ENCODE measurements at regions not wholly inside any gene's neighbourhood (a gene's known extent, or its start where the extent isn't known, plus 50 kb on each side); places are given as distances from the start of the nearest gene placed in this dataset.
"Not testable (repeated sequence)": the region's sequence is repeated elsewhere in the genome, so short reads cannot be mapped to it uniquely, and the experiment has no call there.

DNA sequence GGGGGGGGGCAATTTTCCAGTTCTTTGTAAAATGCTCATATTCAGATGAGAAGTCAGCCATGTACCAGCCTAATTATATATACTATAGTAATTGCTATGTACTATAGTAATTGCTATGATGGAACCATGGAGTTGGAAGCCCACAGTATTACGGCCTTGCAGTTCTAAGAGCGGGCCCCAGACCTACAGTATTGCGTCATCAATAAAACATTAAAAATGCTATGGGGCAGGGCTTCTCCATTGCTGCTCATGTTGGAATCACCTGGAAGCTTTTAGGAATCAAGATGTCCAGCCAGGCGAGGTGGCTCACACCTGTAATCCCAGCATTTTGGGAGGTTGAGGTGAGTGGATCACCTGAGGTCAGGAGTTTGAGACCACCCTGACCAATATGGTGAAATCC lies 443.7 kb upstream of the GRM7 start:
- POLR2A ChIA-PET: no interaction called here
- CTCF ChIA-PET: interaction anchor here (0.9 kb wide), 1 partner anchor 61 kb away, joined by 3 read pairs; no protein-coding TSS in a partner anchor
- TF ChIP-seq, protein P1, sequence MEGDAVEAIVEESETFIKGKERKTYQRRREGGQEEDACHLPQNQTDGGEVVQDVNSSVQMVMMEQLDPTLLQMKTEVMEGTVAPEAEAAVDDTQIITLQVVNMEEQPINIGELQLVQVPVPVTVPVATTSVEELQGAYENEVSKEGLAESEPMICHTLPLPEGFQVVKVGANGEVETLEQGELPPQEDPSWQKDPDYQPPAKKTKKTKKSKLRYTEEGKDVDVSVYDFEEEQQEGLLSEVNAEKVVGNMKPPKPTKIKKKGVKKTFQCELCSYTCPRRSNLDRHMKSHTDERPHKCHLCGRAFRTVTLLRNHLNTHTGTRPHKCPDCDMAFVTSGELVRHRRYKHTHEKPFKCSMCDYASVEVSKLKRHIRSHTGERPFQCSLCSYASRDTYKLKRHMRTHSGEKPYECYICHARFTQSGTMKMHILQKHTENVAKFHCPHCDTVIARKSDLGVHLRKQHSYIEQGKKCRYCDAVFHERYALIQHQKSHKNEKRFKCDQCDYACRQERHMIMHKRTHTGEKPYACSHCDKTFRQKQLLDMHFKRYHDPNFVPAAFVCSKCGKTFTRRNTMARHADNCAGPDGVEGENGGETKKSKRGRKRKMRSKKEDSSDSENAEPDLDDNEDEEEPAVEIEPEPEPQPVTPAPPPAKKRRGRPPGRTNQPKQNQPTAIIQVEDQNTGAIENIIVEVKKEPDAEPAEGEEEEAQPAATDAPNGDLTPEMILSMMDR (IDR thresholded peaks at IDR 0.05; ENCODE audit: control extremely low read depth, extremely low read depth, low read depth, missing control alignments): no peak
- DNase-seq (ENCODE audit: extremely low spot score): no peak

GRCh38 chr3:6418485-6418884 lies 442.4 kb upstream of the GRM7 start:
- POLR2A ChIA-PET: no interaction called here
- TF ChIP-seq, protein P1 (IDR thresholded peaks at IDR 0.05; ENCODE audit: control extremely low read depth, extremely low read depth, low read depth, missing control alignments): no peak
- CTCF ChIA-PET: interaction anchor here (0.8 kb wide), 1 partner anchor 10 kb away, joined by 3 read pairs; no protein-coding TSS in a partner anchor
- no peak for DNase-seq (ENCODE audit: extremely low spot score)

DNA sequence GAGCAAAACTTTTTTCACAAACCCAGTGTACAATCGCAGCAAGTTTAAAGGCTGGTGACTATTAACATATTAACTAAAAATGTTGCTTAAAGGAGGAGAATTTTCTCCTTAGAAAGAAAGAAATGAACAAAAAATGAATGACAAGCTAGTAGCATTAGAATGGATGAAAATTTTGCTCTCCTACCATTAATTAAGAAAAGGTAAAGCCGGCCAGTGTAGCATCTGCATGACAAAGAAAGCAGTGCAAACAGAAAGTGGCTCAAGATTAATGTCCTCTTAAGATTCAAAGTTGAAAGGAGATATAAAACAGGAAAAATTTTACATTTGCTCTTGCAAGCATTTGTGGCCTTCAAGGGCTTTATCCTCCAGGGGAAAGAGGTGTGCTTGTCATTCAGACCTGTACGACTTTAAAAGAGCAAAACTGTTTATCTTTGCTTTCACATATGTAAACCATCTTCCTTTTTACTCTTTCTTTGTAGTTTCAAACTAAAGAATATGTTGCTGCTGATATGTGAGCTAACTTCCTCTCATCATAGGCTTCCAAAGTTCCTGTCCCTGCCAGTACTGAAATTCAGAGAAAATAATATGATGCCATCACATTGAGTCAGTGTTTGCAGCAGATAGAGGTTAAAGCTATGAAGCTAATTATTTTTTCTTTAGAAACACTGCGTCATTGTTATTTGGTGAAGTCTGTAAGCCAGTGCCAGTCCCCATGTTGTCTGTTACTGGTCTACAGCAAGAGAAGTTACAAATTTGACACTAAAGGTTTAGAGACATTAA lies 439.1 kb upstream of the GRM7 start:
- POLR2A ChIA-PET: no interaction called here
- CTCF ChIA-PET: interaction anchor here (0.6 to 1.8 kb wide), 5 partner anchors 9 to 68 kb away, joined by 3 to 5 read pairs (median 4); no protein-coding TSS in a partner anchor
- TF ChIP-seq, protein P1 (IDR thresholded peaks at IDR 0.05; ENCODE audit: control extremely low read depth, extremely low read depth, low read depth, missing control alignments): no peak
- DNase-seq (ENCODE audit: extremely low spot score): no peak

DNA sequence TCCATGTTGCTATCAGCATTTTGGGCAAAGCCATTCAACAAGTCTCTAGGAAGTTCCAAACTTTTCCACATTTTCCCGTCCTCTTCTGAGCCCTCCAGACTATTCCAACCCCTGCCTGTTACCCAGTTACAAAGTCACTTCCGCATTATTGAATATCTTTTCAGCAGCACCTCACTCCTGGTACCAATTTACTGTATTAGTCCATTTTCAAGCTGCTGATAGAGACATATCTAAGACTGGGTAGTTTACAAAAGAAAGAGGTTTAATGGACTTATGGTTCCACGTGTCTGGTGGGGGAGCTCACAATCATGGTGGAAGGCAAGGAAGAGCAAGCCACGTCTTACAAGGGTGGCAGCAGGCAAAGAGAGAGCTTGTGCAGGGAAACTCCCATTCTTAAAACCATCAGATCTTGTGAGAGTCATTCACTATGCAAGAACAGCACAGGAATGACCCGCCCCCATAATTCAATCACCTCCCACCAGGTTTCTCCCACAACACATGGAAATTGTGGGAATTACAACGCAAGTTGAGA lies 435.6 kb upstream of the GRM7 start:
- ChIA-PET POLR2A (no interaction called here), CTCF (interaction anchor here (1.1 kb wide), 1 partner anchor 32 kb away, joined by 3 read pairs; no protein-coding TSS in a partner anchor)

DNA sequence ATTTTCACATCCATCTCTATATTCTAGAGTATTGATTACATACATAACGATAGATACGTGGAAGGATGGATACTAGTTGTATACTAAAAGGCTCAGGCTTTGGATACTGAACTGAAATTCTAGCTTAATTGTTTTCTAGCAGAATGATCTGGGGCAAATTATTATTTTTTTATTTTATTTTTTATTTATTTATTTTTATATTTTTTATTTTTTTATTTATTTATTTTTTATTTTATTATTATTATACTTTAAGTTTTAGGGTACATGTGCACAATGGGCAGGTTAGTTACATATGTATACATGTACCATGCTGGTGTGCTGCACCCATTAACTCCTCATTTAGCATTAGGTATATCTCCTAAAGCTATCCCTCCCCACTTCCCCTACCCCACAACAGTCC lies 432.6 kb upstream of the GRM7 start:
- POLR2A ChIA-PET; DNase-seq (ENCODE audit: extremely low spot score); CTCF ChIA-PET: not testable (repeated sequence)

More for the DNA sequence above, 435.6 kb upstream of the GRM7 start:
- no peak for DNase-seq (ENCODE audit: extremely low spot score)
- TF ChIP-seq, protein P1 (IDR thresholded peaks at IDR 0.05; ENCODE audit: control extremely low read depth, extremely low read depth, low read depth, missing control alignments): no peak

GRCh38 chr3:6435951-6436350 lies 425.0 kb upstream of the GRM7 start:
- TF ChIP-seq, protein P1 (IDR thresholded peaks at IDR 0.05; ENCODE audit: control extremely low read depth, extremely low read depth, low read depth, missing control alignments): no peak
- ChIA-PET POLR2A (no interaction called here), CTCF (interaction anchor here (0.6 to 1.3 kb wide), 2 partner anchors 9 to 46 kb away, joined by 3 read pairs; no protein-coding TSS in a partner anchor)
- no peak for DNase-seq (ENCODE audit: extremely low spot score)

DNA sequence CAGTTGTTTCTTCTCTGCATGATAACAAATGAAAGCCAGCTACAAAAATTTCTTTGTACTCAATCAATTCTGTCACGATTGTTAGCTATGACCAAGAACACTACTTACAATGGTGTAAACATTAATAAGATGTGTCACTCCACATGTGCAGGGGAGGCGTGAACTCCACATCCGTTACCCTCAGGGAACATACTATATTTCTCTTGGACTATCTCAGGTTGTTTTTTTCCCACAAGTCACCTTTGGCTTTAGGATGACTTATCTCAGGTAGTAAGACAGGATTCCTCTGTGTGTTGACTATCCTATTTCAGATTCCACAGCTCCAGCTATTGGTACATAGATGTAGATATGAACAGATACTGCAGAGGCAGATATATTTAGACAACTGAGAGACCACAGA lies 423.3 kb upstream of the GRM7 start:
- TF ChIP-seq, protein P1 (IDR thresholded peaks at IDR 0.05; ENCODE audit: control extremely low read depth, extremely low read depth, low read depth, missing control alignments): no peak
- CTCF ChIA-PET: no interaction called here
- no peak for DNase-seq (ENCODE audit: extremely low spot score)
- POLR2A ChIA-PET: no interaction called here
